B cell (primary cell): ENCODE measurements at regions not wholly inside any gene's neighbourhood (a gene's known extent, or its start where the extent isn't known, plus 50 kb on each side); places are given as distances from the start of the nearest gene placed in this dataset.

ENCODE experiments used
- EZH2 ChIP-seq: IDR thresholded peaks from 2 replicates; pipeline ENCODE4 v1.6.1; 2012; ENCODE audit warnings: borderline replicate concordance, low read depth, mild to moderate bottlenecking, moderate library complexity, low read length; ENCODE audit not compliant: insufficient read depth, poor library complexity, severe bottlenecking
- TF ChIP-seq, protein P1 (sequence below): fragments of 200-600 bp; IDR thresholded peaks from one replicate; pipeline ENCODE4 v1.8.0; 2022; ENCODE audit warnings: antibody characterized with exemption, mild to moderate bottlenecking

GRCh38 chr2:443216-443615 lies 155.3 kb upstream of the ALKAL2 start:
- TF ChIP-seq, protein P1, sequence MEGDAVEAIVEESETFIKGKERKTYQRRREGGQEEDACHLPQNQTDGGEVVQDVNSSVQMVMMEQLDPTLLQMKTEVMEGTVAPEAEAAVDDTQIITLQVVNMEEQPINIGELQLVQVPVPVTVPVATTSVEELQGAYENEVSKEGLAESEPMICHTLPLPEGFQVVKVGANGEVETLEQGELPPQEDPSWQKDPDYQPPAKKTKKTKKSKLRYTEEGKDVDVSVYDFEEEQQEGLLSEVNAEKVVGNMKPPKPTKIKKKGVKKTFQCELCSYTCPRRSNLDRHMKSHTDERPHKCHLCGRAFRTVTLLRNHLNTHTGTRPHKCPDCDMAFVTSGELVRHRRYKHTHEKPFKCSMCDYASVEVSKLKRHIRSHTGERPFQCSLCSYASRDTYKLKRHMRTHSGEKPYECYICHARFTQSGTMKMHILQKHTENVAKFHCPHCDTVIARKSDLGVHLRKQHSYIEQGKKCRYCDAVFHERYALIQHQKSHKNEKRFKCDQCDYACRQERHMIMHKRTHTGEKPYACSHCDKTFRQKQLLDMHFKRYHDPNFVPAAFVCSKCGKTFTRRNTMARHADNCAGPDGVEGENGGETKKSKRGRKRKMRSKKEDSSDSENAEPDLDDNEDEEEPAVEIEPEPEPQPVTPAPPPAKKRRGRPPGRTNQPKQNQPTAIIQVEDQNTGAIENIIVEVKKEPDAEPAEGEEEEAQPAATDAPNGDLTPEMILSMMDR = no peak
- no peak for TF ChIP-seq EZH2
